IMR-90 (cell line): ENCODE measurements at regions not wholly inside any gene's neighbourhood (a gene's known extent, or its start where the extent isn't known, plus 50 kb on each side); places are given as distances from the start of the nearest gene placed in this dataset.

Experiments
- ATAC-seq: fragments of 200-7000 bp; cut with Tn5 transposase; 2 replicates; pipeline ENCODE4 v1.9.1; 2020; ENCODE audit warnings: low read depth, mild to moderate bottlenecking, moderate library complexity
- BruUV-seq: library from RNA; stranded (reverse); fragments of 400-500 nt; replicated peaks from 2 replicates; lab custom pipeline; 2021; lab: Mats Ljungman, UMichigan
- CTCF ChIA-PET: fragments of 300-600 bp; formaldehyde crosslinking; extraction: SDS; loops from one replicate; lab custom pipeline; 2021; ENCODE audit warnings: antibody characterized with exemption; lab: Yijun Ruan, JAX
- POLR2A ChIA-PET: fragments of 300-600 bp; sonication (Branson Sonifier 250); formaldehyde crosslinking; loops from one replicate; lab custom pipeline; 2022; ENCODE audit warnings: antibody characterized with exemption; ENCODE audit not compliant: unreplicated experiment; lab: Charles Lee
- DNase-seq: peaks from one replicate; pipeline ENCODE4 v3.0.0; 2013
- H2AFZ ChIP-seq: replicated peaks from 2 replicates; pipeline ENCODE3; 2013; ENCODE audit warnings: low read length, mild to moderate bottlenecking; ENCODE audit not compliant: poor library complexity
- H2AK5ac ChIP-seq: 2 replicates; pipeline ENCODE4 v1.6.1; 2013; ENCODE audit warnings: low read depth, low read length, inconsistent platforms
- H2AK9ac ChIP-seq: replicated peaks from 2 replicates; pipeline ENCODE3; 2013; ENCODE audit warnings: mild to moderate bottlenecking, low read depth, low read length, moderate library complexity; ENCODE audit not compliant: poor library complexity
- H2BK120ac ChIP-seq: 2 replicates; pipeline ENCODE4 v1.6.1; 2013; ENCODE audit warnings: low read depth, low read length, inconsistent platforms
- H2BK15ac ChIP-seq: 3 replicates; pipeline ENCODE4 v1.6.1; 2013; ENCODE audit warnings: low read depth, low read length, inconsistent platforms
- H2BK20ac ChIP-seq: 2 replicates; pipeline ENCODE4 v1.6.1; 2013; ENCODE audit warnings: low read depth, mild to moderate bottlenecking, inconsistent platforms, low read length, moderate library complexity
- H2BK5ac ChIP-seq: 2 replicates; pipeline ENCODE4 v1.6.1; 2013; ENCODE audit warnings: mild to moderate bottlenecking, low read depth, low read length, inconsistent platforms; ENCODE audit not compliant: poor library complexity, severe bottlenecking
- H3K14ac ChIP-seq: replicated peaks from 2 replicates; pipeline ENCODE4 v1.6.1; 2013; ENCODE audit warnings: low read depth, low read length, inconsistent platforms
- H3K18ac ChIP-seq: 2 replicates; pipeline ENCODE4 v1.6.1; 2013; ENCODE audit warnings: low read depth, low read length, control low read depth
- H3K23ac ChIP-seq: 2 replicates; pipeline ENCODE4 v1.6.1; 2013; ENCODE audit warnings: low read depth, low read length, inconsistent platforms
- H3K27ac ChIP-seq: 2 replicates; pipeline ENCODE4 v1.5.1; 2013; ENCODE audit warnings: mild to moderate bottlenecking, control low read depth, low read length; ENCODE audit not compliant: insufficient read depth
- H3K27me3 ChIP-seq: 2 replicates; pipeline ENCODE4 v1.6.1; 2013; ENCODE audit warnings: low read length; ENCODE audit not compliant: control insufficient read depth, insufficient read depth
- H3K36me3 ChIP-seq: 2 replicates; pipeline ENCODE4 v1.6.1; 2013; ENCODE audit warnings: low read length, mixed read lengths; ENCODE audit not compliant: control insufficient read depth, insufficient read depth
- H3K4ac ChIP-seq: 2 replicates; pipeline ENCODE4 v1.6.1; 2013; ENCODE audit warnings: low read depth, low read length, inconsistent platforms
- H3K4me1 ChIP-seq: 2 replicates; pipeline ENCODE4 v1.6.1; 2013; ENCODE audit warnings: low read length, mixed read lengths; ENCODE audit not compliant: control insufficient read depth, insufficient read depth
- H3K4me2 ChIP-seq: 2 replicates; pipeline ENCODE4 v1.6.1; 2013; ENCODE audit warnings: low read depth, mild to moderate bottlenecking, control low read depth, low read length, moderate library complexity
- H3K4me3 ChIP-seq: 2 replicates; pipeline ENCODE4 v1.5.1; 2013; ENCODE audit warnings: low read depth, mild to moderate bottlenecking, control low read depth, low read length, moderate library complexity; ENCODE audit not compliant: insufficient read depth
- H3K56ac ChIP-seq: 2 replicates; pipeline ENCODE4 v1.6.1; 2013; ENCODE audit warnings: low read length, inconsistent platforms; ENCODE audit not compliant: insufficient read depth; ENCODE audit errors: extremely low read depth
- H3K79me1 ChIP-seq, 2 experiments: 2 replicates each; pipeline ENCODE4 v1.6.1; 2013; ENCODE audit warnings: low read length in 2 of 2, inconsistent platforms in 1 of 2, low read depth in 1 of 2
- H3K9ac ChIP-seq: 2 replicates; pipeline ENCODE4 v1.6.1; 2013; ENCODE audit warnings: low read depth, low read length, control low read depth
- H3K9me1 ChIP-seq: 2 replicates; pipeline ENCODE4 v1.6.1; 2013; ENCODE audit warnings: low read length, inconsistent platforms; ENCODE audit not compliant: insufficient read depth
- H3K9me3 ChIP-seq: 2 replicates; pipeline ENCODE4 v1.6.1; 2013; ENCODE audit warnings: low read length; ENCODE audit not compliant: control insufficient read depth, insufficient read depth
- H4K20me1 ChIP-seq: 2 replicates; pipeline ENCODE4 v1.6.1; 2013; ENCODE audit warnings: low read length, inconsistent platforms; ENCODE audit not compliant: insufficient read depth
- H4K5ac ChIP-seq: 2 replicates; pipeline ENCODE4 v1.6.1; 2013; ENCODE audit warnings: mild to moderate bottlenecking, low read depth, low read length, control low read depth
- H4K8ac ChIP-seq, 2 experiments: 2 replicates each; pipeline ENCODE4 v1.6.1; 2013; ENCODE audit warnings: low read depth in 2 of 2, low read length in 2 of 2, control low read depth in 1 of 2, inconsistent platforms in 1 of 2
- H4K91ac ChIP-seq: 2 replicates; pipeline ENCODE4 v1.6.1; 2013; ENCODE audit warnings: low read depth, low read length, inconsistent platforms; ENCODE audit not compliant: insufficient read depth
- BHLHE40 ChIP-seq: fragments of 150-350 bp; IDR thresholded peaks from 2 replicates; pipeline ENCODE4 v1.6.1; 2016; ENCODE audit warnings: mild to moderate bottlenecking, low read depth, low read length
- CEBPB ChIP-seq: IDR thresholded peaks from 2 replicates; pipeline ENCODE4 v1.6.1; 2012; ENCODE audit warnings: low read depth, low read length, improper control_type of control experiment
- CHD1 ChIP-seq: IDR thresholded peaks from 2 replicates; pipeline ENCODE4 v1.6.1; 2012; ENCODE audit warnings: low read depth, low read length, improper control_type of control experiment
- FOS ChIP-seq: fragments of 150-350 bp; IDR thresholded peaks from 2 replicates; pipeline ENCODE4 v1.6.1; 2016; ENCODE audit warnings: low read depth, low read length
- MAZ ChIP-seq: IDR thresholded peaks from 2 replicates; pipeline ENCODE4 v1.6.1; 2012; ENCODE audit warnings: low read depth, mild to moderate bottlenecking, low read length, improper control_type of control experiment, moderate library complexity, borderline replicate concordance
- POLR2A ChIP-seq: IDR thresholded peaks from 2 replicates; pipeline ENCODE4 v1.6.1; 2012; ENCODE audit warnings: mild to moderate bottlenecking, low read depth, low read length
- RAD21 ChIP-seq: IDR thresholded peaks from 2 replicates; pipeline ENCODE4 v1.6.1; 2012; ENCODE audit warnings: low read length, improper control_type of control experiment
- RCOR1 ChIP-seq: IDR thresholded peaks from 2 replicates; pipeline ENCODE4 v1.6.1; 2012; ENCODE audit warnings: mild to moderate bottlenecking, low read length, improper control_type of control experiment; ENCODE audit not compliant: insufficient replicate concordance
- RFX5 ChIP-seq: IDR thresholded peaks from 2 replicates; pipeline ENCODE4 v1.8.0; 2012; ENCODE audit warnings: low read depth, mild to moderate bottlenecking, low read length, moderate library complexity
- SMC3 ChIP-seq: fragments of 150-350 bp; IDR thresholded peaks from 2 replicates; pipeline ENCODE4 v1.6.1; 2016; ENCODE audit warnings: low read depth, mild to moderate bottlenecking, antibody characterized with exemption, low read length, moderate library complexity
- WGBS, 2 experiments: methylation state at CpG; one replicate each; pipeline versions ENCODE4 v1.1.5 to v1.1.7; 2013; ENCODE audit warnings: missing lambda C conversion rate in 2 of 2; ENCODE audit not compliant: insufficient read length in 1 of 2; ENCODE audit errors: extremely low coverage in 2 of 2; 5-methylcytosine and 5-hydroxymethylcytosine counted together
- dilution Hi-C: fragments of 300-500 bp; cut with HindIII; formaldehyde crosslinking; loops from one replicate; pipeline ENCODE4 v1.14.3; 2018; ENCODE audit warnings: low sequenced_read_pairs; ENCODE audit not compliant: unreplicated experiment
- in situ Hi-C: fragments of 300-500 bp; cut with MboI; formaldehyde crosslinking; loops from 3 replicates; pipeline ENCODE4 v1.14.3; 2019; ENCODE audit warnings: low sequenced_read_pairs, inconsistent platforms, mixed read lengths
- intact Hi-C: fragments of 100-400 bp; cut with micrococcal nuclease; formaldehyde crosslinking; loops from 2 replicates; pipeline ENCODE4 v1.10.0; 2022
- TF ChIP-seq, protein P1 (sequence below): fragments of 150-350 bp; IDR thresholded peaks from 2 replicates; pipeline ENCODE4 v1.6.1; 2017; ENCODE audit warnings: mild to moderate bottlenecking, antibody characterized with exemption, low read length, low read depth
- TF ChIP-seq, protein P2 (sequence below): conservative IDR thresholded peaks from 2 replicates; pipeline ENCODE4 v1.5.1; 2012; ENCODE audit warnings: mild to moderate bottlenecking, low read depth, low read length, improper control_type of control experiment

DNA sequence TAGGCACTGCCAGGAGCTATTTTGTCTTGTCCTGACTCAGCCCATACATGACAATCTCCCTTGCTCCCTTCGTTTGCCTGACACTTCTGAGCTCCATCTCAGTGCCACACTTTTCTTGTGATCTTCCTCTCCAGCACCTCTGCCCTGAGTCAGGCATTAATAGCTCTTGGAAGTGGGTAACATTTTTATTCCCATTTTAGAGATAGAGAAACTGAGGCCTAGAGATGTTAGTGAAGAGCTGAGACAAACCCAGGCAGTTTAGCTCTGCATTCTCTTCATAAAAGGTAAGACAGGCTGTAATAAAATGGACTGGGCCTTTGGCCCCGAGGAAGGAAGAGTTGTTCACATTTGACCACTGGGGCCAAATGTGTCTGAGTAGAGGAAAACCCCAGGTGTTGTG lies 167.4 kb downstream of the DHX35 start:
- ATAC-seq (no peak), DNase-seq (no peak)
- Histone ChIP-seq H2AFZ (no peak overlapping the region), H4K91ac (no peak overlapping the region), H4K8ac (no peak overlapping the region), H3K4ac (no peak overlapping the region), H4K5ac (no peak overlapping the region), H2AK9ac (no peak overlapping the region), H2BK120ac (no peak overlapping the region), H3K36me3 (no peaks in the 10 kb centered on the region), H2BK20ac (no peak overlapping the region), H3K56ac (no peak overlapping the region), H3K27ac (no peak overlapping the region), H2BK5ac (no peak overlapping the region), H2BK15ac (no peak overlapping the region), H3K9me1 (no peaks in the 10 kb centered on the region), H3K4me3 (no peak overlapping the region), H3K14ac (no peak overlapping the region), H3K9ac (no peak overlapping the region), H3K4me2 (no peak overlapping the region), H3K79me1 (no peaks in the 10 kb centered on the region), H3K27me3 (no peaks in the 10 kb centered on the region), H3K23ac (no peak overlapping the region), H3K4me1 (no peaks in the 10 kb centered on the region), H4K20me1 (no peaks in the 10 kb centered on the region), H3K9me3 (no peaks in the 10 kb centered on the region), H2AK5ac (no peak overlapping the region), H3K18ac (no peak overlapping the region)
- BruUV-seq: no TSS peak
- dilution Hi-C loops: no loop called here
- ChIA-PET POLR2A (no interaction called here), CTCF (no interaction called here)
- no CpG with 5 or more reads among the region's 2 CpGs for WGBS, 2 experiments
- TF ChIP-seq RFX5 (no peak), BHLHE40 (no peak), SMC3 (no peak), CHD1 (no peak), FOS (no peak), CEBPB (no peak), RCOR1 (no peak), POLR2A (no peak), MAZ (no peak), RAD21 (no peak)
- TF ChIP-seq, protein P1, sequence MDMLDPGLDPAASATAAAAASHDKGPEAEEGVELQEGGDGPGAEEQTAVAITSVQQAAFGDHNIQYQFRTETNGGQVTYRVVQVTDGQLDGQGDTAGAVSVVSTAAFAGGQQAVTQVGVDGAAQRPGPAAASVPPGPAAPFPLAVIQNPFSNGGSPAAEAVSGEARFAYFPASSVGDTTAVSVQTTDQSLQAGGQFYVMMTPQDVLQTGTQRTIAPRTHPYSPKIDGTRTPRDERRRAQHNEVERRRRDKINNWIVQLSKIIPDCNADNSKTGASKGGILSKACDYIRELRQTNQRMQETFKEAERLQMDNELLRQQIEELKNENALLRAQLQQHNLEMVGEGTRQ: no peak
- TF ChIP-seq, protein P2, sequence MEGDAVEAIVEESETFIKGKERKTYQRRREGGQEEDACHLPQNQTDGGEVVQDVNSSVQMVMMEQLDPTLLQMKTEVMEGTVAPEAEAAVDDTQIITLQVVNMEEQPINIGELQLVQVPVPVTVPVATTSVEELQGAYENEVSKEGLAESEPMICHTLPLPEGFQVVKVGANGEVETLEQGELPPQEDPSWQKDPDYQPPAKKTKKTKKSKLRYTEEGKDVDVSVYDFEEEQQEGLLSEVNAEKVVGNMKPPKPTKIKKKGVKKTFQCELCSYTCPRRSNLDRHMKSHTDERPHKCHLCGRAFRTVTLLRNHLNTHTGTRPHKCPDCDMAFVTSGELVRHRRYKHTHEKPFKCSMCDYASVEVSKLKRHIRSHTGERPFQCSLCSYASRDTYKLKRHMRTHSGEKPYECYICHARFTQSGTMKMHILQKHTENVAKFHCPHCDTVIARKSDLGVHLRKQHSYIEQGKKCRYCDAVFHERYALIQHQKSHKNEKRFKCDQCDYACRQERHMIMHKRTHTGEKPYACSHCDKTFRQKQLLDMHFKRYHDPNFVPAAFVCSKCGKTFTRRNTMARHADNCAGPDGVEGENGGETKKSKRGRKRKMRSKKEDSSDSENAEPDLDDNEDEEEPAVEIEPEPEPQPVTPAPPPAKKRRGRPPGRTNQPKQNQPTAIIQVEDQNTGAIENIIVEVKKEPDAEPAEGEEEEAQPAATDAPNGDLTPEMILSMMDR: no peak
- in situ Hi-C loops: no loop called here
- intact Hi-C loops: no loop called here
